OCI-LY3 (cell line): ENCODE measurements at regions not wholly inside any gene's neighbourhood (a gene's known extent, or its start where the extent isn't known, plus 50 kb on each side); places are given as distances from the start of the nearest gene placed in this dataset.

Experiments used
- EZH2phosphoT487 ChIP-seq: fragments of 200-600 bp; shearing (Covaris generic); IDR thresholded peaks from 2 replicates; pipeline ENCODE4 v1.6.1; 2018; ENCODE audit warnings: antibody characterized with exemption, mixed run types, low read depth
- TF ChIP-seq, protein P1 (sequence below): fragments of 200-600, 300-600 bp; sonication (generic); IDR thresholded peaks from 2 replicates; pipeline ENCODE4 v1.5.1; 2014; ENCODE audit warnings: antibody characterized with exemption, low read length, low read depth

DNA sequence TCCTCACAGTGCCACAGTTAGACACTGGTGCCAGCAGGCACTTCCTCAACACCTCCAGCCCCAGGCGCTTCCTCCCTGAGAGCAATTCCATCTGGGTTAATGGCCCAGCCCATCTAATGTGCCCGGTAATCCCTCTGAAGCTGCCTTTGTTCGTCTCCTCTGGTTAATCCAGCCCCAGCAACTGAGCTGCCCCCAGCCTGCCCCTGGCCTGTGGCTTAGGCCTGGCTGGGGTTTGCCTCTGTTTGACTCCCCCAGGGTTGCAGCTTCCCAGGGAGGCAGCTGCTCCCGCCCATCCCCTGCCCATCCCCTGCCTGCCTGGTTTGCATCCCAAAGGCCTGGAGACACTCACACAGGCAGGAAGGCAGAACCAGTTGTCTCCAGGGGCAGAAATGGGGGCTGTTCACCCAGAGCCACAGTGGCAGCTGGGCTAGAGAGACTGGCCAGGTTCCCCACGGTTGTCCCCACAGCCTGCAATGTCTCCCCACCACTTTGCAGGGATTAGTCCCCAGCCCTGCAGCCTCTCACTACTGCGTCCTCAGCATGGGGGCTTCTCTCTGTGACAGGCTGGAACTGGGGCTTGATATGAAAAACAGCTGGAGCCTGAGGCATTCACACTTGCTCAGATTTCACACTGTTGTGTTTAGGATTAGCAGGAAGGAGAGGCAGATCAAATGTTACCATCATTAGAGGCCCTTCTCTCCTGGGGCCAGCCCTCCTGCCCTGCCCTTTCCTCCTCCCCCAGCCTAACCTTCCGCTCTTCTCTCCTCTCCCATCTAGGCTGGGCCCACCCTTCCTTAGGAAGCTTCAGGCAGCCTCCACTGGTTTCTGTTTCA is 120.2 kb downstream of the TLR5 start:
- TF ChIP-seq, protein P1, sequence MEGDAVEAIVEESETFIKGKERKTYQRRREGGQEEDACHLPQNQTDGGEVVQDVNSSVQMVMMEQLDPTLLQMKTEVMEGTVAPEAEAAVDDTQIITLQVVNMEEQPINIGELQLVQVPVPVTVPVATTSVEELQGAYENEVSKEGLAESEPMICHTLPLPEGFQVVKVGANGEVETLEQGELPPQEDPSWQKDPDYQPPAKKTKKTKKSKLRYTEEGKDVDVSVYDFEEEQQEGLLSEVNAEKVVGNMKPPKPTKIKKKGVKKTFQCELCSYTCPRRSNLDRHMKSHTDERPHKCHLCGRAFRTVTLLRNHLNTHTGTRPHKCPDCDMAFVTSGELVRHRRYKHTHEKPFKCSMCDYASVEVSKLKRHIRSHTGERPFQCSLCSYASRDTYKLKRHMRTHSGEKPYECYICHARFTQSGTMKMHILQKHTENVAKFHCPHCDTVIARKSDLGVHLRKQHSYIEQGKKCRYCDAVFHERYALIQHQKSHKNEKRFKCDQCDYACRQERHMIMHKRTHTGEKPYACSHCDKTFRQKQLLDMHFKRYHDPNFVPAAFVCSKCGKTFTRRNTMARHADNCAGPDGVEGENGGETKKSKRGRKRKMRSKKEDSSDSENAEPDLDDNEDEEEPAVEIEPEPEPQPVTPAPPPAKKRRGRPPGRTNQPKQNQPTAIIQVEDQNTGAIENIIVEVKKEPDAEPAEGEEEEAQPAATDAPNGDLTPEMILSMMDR, result no peak
- no peak for TF ChIP-seq EZH2phosphoT487
